SK-N-SH treated with all-trans-retinoic acid at 6 μM for 48 hours (cell line): ENCODE measurements at regions not wholly inside any gene's neighbourhood (a gene's known extent, or its start where the extent isn't known, plus 50 kb on each side); places are given as distances from the start of the nearest gene placed in this dataset.

ENCODE experiments used
- ATAC-seq: fragments of 200-7000 bp; cut with Tn5 transposase; 3 replicates; pipeline ENCODE4 v1.9.1; 2020; ENCODE audit warnings: mild to moderate bottlenecking, moderate library complexity
- ARNTL ChIP-seq: fragments of 450-650 bp; formaldehyde crosslinking; IDR thresholded peaks from 2 replicates; pipeline ENCODE4 v1.5.0; 2020; ENCODE audit warnings: low read depth, mild to moderate bottlenecking, moderate library complexity, borderline replicate concordance
- BACH2 ChIP-seq: fragments of 250-450 bp; sonication (Bioruptor Pico); IDR thresholded peaks from 2 replicates; pipeline ENCODE4 v1.9.0; 2021; ENCODE audit warnings: mild to moderate bottlenecking, borderline replicate concordance
- CREB5 ChIP-seq: fragments of 250-450 bp; sonication (Bioruptor Pico); IDR thresholded peaks from 2 replicates; pipeline ENCODE4 v1.5.1; 2020; ENCODE audit warnings: low read depth, mild to moderate bottlenecking, moderate library complexity
- CSDC2 ChIP-seq: fragments of 250-450 bp; sonication (Bioruptor Pico); IDR thresholded peaks from 2 replicates; pipeline ENCODE4 v1.5.0; 2020; ENCODE audit warnings: mild to moderate bottlenecking, moderate library complexity
- ESRRG ChIP-seq: fragments of 250-450 bp; sonication (Bioruptor Pico); IDR thresholded peaks from 2 replicates; pipeline ENCODE4 v1.6.1; 2021; ENCODE audit warnings: mild to moderate bottlenecking
- GLIS3 ChIP-seq: fragments of 250-450 bp; sonication (Bioruptor Pico); IDR thresholded peaks from 2 replicates; pipeline ENCODE4 v1.5.0; 2020; ENCODE audit warnings: mild to moderate bottlenecking, moderate library complexity
- ISL1 ChIP-seq: fragments of 250-450 bp; sonication (Bioruptor Pico); IDR thresholded peaks from 2 replicates; pipeline ENCODE4 v2.1.2; 2022; ENCODE audit warnings: mild to moderate bottlenecking, moderate library complexity
- OSR1 ChIP-seq: fragments of 250-450 bp; sonication (Bioruptor Pico); IDR thresholded peaks from 2 replicates; pipeline ENCODE4 v1.8.0; 2022; ENCODE audit warnings: moderate library complexity, mild to moderate bottlenecking, inconsistent platforms
- PATZ1 ChIP-seq: fragments of 250-450 bp; sonication (Bioruptor Pico); IDR thresholded peaks from 2 replicates; pipeline ENCODE4 v1.8.0; 2020; ENCODE audit warnings: mild to moderate bottlenecking, moderate library complexity, borderline replicate concordance
- POU6F1 ChIP-seq: fragments of 250-450 bp; sonication (Bioruptor Pico); IDR thresholded peaks from 2 replicates; pipeline ENCODE4 v1.8.0; 2021; ENCODE audit warnings: low read depth, mild to moderate bottlenecking, moderate library complexity, borderline replicate concordance
- PPARA ChIP-seq: fragments of 250-450 bp; sonication (Bioruptor Pico); IDR thresholded peaks from 2 replicates; pipeline ENCODE4 v1.5.0; 2020; ENCODE audit warnings: mild to moderate bottlenecking, borderline replicate concordance
- RARB ChIP-seq: fragments of 250-450 bp; sonication (Bioruptor Pico); IDR thresholded peaks from 2 replicates; pipeline ENCODE4 v1.8.0; 2021; ENCODE audit warnings: mild to moderate bottlenecking, moderate library complexity
- SNAI2 ChIP-seq: fragments of 250-450 bp; sonication (Bioruptor Pico); IDR thresholded peaks from 2 replicates; pipeline ENCODE4 v1.5.0; 2020; ENCODE audit warnings: mild to moderate bottlenecking, moderate library complexity
- TCF4 ChIP-seq: fragments of 250-450 bp; sonication (Bioruptor Pico); IDR thresholded peaks from 2 replicates; pipeline ENCODE4 v1.8.0; 2021; ENCODE audit warnings: mild to moderate bottlenecking, moderate library complexity, borderline replicate concordance
- TOX ChIP-seq: fragments of 250-450 bp; sonication (Bioruptor Pico); IDR thresholded peaks from 2 replicates; pipeline ENCODE4 v1.8.0; 2021; ENCODE audit warnings: mild to moderate bottlenecking, moderate library complexity, borderline replicate concordance
- ZC3H10 ChIP-seq: fragments of 250-450 bp; sonication (Bioruptor Pico); IDR thresholded peaks from 2 replicates; pipeline ENCODE4 v1.5.1; 2021; ENCODE audit warnings: mild to moderate bottlenecking, moderate library complexity
- ZFP3 ChIP-seq: fragments of 250-450 bp; sonication (Bioruptor Pico); IDR thresholded peaks from 2 replicates; pipeline ENCODE4 v1.5.0; 2020; ENCODE audit warnings: mild to moderate bottlenecking, moderate library complexity
- ZFP30 ChIP-seq: fragments of 450-650 bp; formaldehyde crosslinking; IDR thresholded peaks from 2 replicates; pipeline ENCODE4 v1.5.0; 2022; ENCODE audit warnings: mild to moderate bottlenecking, moderate library complexity
- ZNF565 ChIP-seq: fragments of 450-650 bp; formaldehyde crosslinking; conservative IDR thresholded peaks from 2 replicates; pipeline ENCODE4 v1.5.0; 2020; ENCODE audit warnings: low read depth, mild to moderate bottlenecking, moderate library complexity
- ZNF70 ChIP-seq: fragments of 450-650 bp; formaldehyde crosslinking; IDR thresholded peaks from 2 replicates; pipeline ENCODE4 v1.5.0; 2020; ENCODE audit warnings: mild to moderate bottlenecking, moderate library complexity
- ZNF8 ChIP-seq: fragments of 450-650 bp; formaldehyde crosslinking; IDR thresholded peaks from 2 replicates; pipeline ENCODE4 v1.5.0; 2020; ENCODE audit warnings: mild to moderate bottlenecking, moderate library complexity
- TF ChIP-seq, protein P1 (sequence below): fragments of 250-450 bp; sonication (Bioruptor Pico); IDR thresholded peaks from 2 replicates; pipeline ENCODE4 v1.5.1; 2021; ENCODE audit warnings: mild to moderate bottlenecking, moderate library complexity

- TF ChIP-seq ZNF565 (no peak), OSR1 (CRISPR knock-in tag) (no peak), PATZ1 (CRISPR knock-in tag) (no peak), ESRRG (no peak), TCF4 (CRISPR knock-in tag) (no peak), PPARA (CRISPR knock-in tag) (no peak)
- TF ChIP-seq, all 23 proteins: peak for 0
- no peak for ATAC-seq
Observed at GRCh38 chr4:164177153-164177552, 576.8 kb upstream of the SMIM31 start.

DNA sequence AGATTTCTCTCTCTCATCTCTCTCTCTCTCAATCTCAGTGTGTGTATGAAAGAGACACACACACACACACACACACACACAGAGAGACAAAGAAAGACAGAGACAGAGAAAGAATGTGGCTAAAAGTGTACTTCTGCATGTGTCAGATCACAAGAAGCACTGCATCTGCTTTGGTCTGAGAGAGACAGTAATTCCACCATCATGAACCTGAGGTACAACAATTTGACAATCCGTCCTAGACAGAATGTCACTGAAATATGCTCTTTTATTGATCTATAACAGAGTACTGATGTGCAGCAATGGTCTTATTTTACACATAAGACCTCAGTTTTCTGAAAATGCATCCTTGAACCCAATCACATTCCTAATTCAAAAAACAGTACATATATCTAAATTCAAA, 576.2 kb upstream of the SMIM31 start:
- ATAC-seq, result no peak

GRCh38 chr4:164188236-164188635, 565.7 kb upstream of the SMIM31 start:
- no peak for ATAC-seq
- TF ChIP-seq CREB5 (no peak), PATZ1 (CRISPR knock-in tag) (no peak), BACH2 (CRISPR knock-in tag) (no peak), ZC3H10 (CRISPR knock-in tag) (no peak), ZFP30 (no peak), ZNF70 (CRISPR knock-in tag) (no peak)
- TF ChIP-seq, protein P1, sequence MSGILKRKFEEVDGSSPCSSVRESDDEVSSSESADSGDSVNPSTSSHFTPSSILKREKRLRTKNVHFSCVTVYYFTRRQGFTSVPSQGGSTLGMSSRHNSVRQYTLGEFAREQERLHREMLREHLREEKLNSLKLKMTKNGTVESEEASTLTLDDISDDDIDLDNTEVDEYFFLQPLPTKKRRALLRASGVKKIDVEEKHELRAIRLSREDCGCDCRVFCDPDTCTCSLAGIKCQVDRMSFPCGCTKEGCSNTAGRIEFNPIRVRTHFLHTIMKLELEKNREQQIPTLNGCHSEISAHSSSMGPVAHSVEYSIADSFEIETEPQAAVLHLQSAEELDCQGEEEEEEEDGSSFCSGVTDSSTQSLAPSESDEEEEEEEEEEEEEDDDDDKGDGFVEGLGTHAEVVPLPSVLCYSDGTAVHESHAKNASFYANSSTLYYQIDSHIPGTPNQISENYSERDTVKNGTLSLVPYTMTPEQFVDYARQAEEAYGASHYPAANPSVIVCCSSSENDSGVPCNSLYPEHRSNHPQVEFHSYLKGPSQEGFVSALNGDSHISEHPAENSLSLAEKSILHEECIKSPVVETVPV (CRISPR knock-in tag), result no peak

More for the DNA sequence above, 576.2 kb upstream of the SMIM31 start:
- TF ChIP-seq GLIS3 (CRISPR knock-in tag), result no peak
- TF ChIP-seq ZC3H10 (CRISPR knock-in tag), result no peak
- TF ChIP-seq TOX (CRISPR knock-in tag), result no peak
- no peak for TF ChIP-seq ISL1 (CRISPR knock-in tag)
- TF ChIP-seq CREB5, result no peak
- no peak for TF ChIP-seq PPARA (CRISPR knock-in tag)
- TF ChIP-seq OSR1 (CRISPR knock-in tag), result no peak
- no peak for TF ChIP-seq ZFP3 (CRISPR knock-in tag)
- TF ChIP-seq, protein P1 (CRISPR knock-in tag), result no peak
- TF ChIP-seq SNAI2 (CRISPR knock-in tag), result no peak
- no peak for TF ChIP-seq ARNTL (CRISPR knock-in tag)
- TF ChIP-seq RARB (CRISPR knock-in tag), result no peak
- TF ChIP-seq ZFP30, result no peak
- no peak for TF ChIP-seq CSDC2 (CRISPR knock-in tag)
- TF ChIP-seq ZNF8 (CRISPR knock-in tag), result no peak
- no peak for TF ChIP-seq ZNF565
- no peak for TF ChIP-seq PATZ1 (CRISPR knock-in tag)
- TF ChIP-seq POU6F1 (CRISPR knock-in tag), result no peak
- TF ChIP-seq ZNF70 (CRISPR knock-in tag), result no peak
- no peak for TF ChIP-seq BACH2 (CRISPR knock-in tag)
